GM06990 (cell line): ENCODE measurements at regions not wholly inside any gene's neighbourhood (a gene's known extent, or its start where the extent isn't known, plus 50 kb on each side); places are given as distances from the start of the nearest gene placed in this dataset.

Source experiments
- DNase-seq: peaks from one replicate; pipeline ENCODE4 v3.0.0-alpha.2; 2011; ENCODE audit not compliant: insufficient read length; ENCODE audit errors: extremely low read depth
- H3K27me3 ChIP-seq: replicated peaks from 2 replicates; pipeline ENCODE4 v1.6.0; 2011; ENCODE audit warnings: low read length; ENCODE audit not compliant: control insufficient read depth, insufficient read depth
- H3K36me3 ChIP-seq: 2 replicates; pipeline ENCODE4 v1.5.1; 2011; ENCODE audit warnings: low read length; ENCODE audit not compliant: control insufficient read depth, insufficient read depth
- H3K4me3 ChIP-seq: replicated peaks from 2 replicates; pipeline ENCODE4 v1.5.1; 2011; ENCODE audit warnings: low read depth, mild to moderate bottlenecking, control low read depth, low read length
- TF ChIP-seq, protein P1 (sequence below): IDR thresholded peaks from 2 replicates; pipeline ENCODE4 v1.5.1; 2011; ENCODE audit warnings: low read length, control low read depth, mild to moderate bottlenecking, inconsistent platforms; ENCODE audit not compliant: insufficient read depth, poor library complexity, severe bottlenecking

DNA sequence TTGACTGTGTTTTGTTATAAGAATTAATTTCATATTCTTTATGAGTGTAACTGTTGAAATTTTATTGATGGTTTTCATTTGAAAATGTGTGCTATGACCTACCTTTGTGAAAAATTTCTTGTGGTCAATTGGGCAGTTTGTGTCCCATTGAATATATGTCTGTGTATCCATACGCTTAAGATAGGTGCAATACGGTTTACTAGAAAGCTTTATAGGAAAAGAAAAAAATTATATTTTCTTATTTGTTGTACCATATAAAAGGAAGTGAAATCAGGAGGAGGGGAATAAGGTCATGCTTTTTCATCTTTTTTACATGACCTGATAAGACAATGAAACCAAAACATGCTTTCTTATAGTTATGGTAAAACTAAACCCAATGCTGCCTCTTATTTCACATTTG is 807.7 kb downstream of the USP25 start:
- H3K27me3 ChIP-seq: no peaks in the 10 kb centered on the region
- H3K36me3 ChIP-seq: no peaks in the 10 kb centered on the region
- no peak for DNase-seq
- no peak overlapping the region for H3K4me3 ChIP-seq
- TF ChIP-seq, protein P1, sequence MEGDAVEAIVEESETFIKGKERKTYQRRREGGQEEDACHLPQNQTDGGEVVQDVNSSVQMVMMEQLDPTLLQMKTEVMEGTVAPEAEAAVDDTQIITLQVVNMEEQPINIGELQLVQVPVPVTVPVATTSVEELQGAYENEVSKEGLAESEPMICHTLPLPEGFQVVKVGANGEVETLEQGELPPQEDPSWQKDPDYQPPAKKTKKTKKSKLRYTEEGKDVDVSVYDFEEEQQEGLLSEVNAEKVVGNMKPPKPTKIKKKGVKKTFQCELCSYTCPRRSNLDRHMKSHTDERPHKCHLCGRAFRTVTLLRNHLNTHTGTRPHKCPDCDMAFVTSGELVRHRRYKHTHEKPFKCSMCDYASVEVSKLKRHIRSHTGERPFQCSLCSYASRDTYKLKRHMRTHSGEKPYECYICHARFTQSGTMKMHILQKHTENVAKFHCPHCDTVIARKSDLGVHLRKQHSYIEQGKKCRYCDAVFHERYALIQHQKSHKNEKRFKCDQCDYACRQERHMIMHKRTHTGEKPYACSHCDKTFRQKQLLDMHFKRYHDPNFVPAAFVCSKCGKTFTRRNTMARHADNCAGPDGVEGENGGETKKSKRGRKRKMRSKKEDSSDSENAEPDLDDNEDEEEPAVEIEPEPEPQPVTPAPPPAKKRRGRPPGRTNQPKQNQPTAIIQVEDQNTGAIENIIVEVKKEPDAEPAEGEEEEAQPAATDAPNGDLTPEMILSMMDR: no peak

DNA sequence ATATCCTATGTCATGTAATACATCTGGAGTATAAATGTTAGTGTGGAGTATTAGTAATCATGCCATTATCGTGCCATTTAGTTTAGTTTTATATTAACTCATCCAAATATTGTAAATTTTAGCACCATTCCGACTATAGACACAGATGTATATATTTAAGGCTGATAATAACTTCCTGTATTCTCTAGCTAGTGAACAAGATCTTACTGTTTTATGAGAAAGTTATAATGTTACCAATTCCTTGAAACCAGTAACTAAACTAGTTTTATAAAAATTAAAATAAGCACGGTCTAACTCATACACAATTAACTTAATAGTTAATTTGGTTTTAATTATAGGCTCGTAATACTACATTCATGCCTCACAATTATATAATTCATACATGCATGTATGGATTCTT is 808.6 kb downstream of the USP25 start:
- Histone ChIP-seq H3K36me3 (no peaks in the 10 kb centered on the region), H3K4me3 (no peak overlapping the region), H3K27me3 (no peaks in the 10 kb centered on the region)
- no peak for DNase-seq
- TF ChIP-seq, protein P1: no peak

DNA sequence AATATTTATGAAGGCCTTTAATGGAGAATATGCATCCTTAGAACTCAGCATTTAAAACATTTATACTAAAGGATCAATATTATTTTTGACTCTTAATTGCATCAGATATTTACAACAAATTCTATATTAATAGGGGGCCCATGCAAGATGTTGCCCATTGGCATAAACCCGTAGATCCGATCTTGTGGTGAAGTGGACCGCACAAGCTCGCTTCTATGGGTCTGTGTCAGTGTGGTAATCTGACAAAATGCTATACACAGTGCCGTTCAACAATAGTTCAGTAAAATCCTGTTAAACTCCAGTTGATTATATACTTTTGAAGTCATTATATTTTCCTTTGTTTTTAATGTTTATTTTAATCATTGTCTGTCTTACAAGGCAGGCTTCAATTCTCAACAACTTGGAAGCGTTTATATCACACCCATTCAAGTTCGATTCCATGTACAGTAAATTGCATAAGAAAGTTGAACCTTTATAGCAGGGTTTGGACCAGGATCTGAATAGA is 809.2 kb downstream of the USP25 start:
- no peak for DNase-seq

DNA sequence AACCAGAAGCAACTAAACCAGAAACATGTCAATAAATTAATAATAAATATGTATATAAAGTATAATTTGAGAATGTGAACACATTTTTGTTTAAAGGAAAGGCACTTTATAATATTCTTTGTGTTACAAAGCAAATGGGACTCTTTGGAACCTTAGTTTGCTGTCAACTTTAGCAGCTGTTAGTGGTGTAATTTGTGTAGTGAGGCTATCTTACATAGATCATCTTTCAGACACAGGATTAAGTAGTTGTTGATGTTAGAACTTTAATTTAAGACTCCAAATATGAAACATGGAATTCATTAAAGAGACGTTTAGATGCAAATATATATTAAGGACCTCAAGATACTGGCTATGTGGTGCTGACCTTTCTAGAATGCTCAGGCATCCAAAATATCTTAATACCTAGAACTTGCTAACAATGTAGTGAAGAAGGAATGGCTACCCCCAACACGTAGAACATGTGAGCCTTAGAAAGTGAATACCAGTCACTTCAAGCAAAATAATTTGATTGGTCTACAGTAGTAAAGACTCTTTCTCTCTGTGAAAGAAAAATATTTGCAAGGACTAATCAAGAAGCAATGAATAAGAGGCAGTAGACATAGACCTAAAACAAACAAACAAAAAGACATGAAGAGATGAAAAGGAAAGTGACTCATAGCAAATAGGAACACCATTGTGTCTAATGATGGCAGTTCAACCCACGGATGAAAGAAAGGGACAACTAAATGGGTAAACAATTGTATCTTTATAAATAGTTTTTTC is 811.4 kb downstream of the USP25 start:
- no peaks in the 10 kb centered on the region for H3K36me3 ChIP-seq
- DNase-seq: no peak
- H3K27me3 ChIP-seq: no peaks in the 10 kb centered on the region
- no peak overlapping the region for H3K4me3 ChIP-seq
- TF ChIP-seq, protein P1: no peak

More for the DNA sequence above, 809.2 kb downstream of the USP25 start:
- Histone ChIP-seq H3K4me3 (no peak overlapping the region), H3K27me3 (no peaks in the 10 kb centered on the region), H3K36me3 (no peaks in the 10 kb centered on the region)
- TF ChIP-seq, protein P1: no peak

DNA sequence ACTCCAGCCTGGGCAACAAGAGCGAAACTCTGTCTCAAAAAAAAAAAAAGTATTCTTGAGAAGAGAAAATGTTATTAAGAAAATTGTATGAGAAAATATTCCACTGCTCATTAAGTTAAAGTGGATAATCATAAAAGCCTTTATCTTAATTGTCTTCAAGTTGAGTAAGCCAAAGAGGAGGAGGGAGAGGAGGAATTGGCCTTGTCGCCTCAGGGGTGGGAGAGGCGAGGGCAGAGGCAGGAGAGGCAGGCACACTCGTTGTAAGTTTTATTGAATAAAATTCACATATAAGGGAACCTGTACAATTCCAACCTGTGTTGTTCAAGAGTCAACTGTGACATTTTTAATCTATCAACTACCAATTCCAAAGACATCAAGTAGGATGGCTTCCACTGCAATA is 820.3 kb downstream of the USP25 start:
- no peak overlapping the region for H3K4me3 ChIP-seq
- DNase-seq: no peak
- no peaks in the 10 kb centered on the region for H3K27me3 ChIP-seq
- TF ChIP-seq, protein P1: no peak
- H3K36me3 ChIP-seq: no peaks in the 10 kb centered on the region
